IMR-90 (cell line): ENCODE measurements at regions not wholly inside any gene's neighbourhood (a gene's known extent, or its start where the extent isn't known, plus 50 kb on each side); places are given as distances from the start of the nearest gene placed in this dataset.

Source experiments
- ATAC-seq: fragments of 200-7000 bp; cut with Tn5 transposase; 2 replicates; pipeline ENCODE4 v1.9.1; 2020; ENCODE audit warnings: low read depth, mild to moderate bottlenecking, moderate library complexity
- BruUV-seq: library from RNA; stranded (reverse); fragments of 400-500 nt; replicated peaks from 2 replicates; lab custom pipeline; 2021; lab: Mats Ljungman, UMichigan
- CTCF ChIA-PET: fragments of 300-600 bp; formaldehyde crosslinking; extraction: SDS; loops from one replicate; lab custom pipeline; 2021; ENCODE audit warnings: antibody characterized with exemption; lab: Yijun Ruan, JAX
- POLR2A ChIA-PET: fragments of 300-600 bp; sonication (Branson Sonifier 250); formaldehyde crosslinking; loops from one replicate; lab custom pipeline; 2022; ENCODE audit warnings: antibody characterized with exemption; ENCODE audit not compliant: unreplicated experiment; lab: Charles Lee
- DNase-seq: peaks from one replicate; pipeline ENCODE4 v3.0.0; 2013
- H2AFZ ChIP-seq: replicated peaks from 2 replicates; pipeline ENCODE3; 2013; ENCODE audit warnings: low read length, mild to moderate bottlenecking; ENCODE audit not compliant: poor library complexity
- H2AK5ac ChIP-seq: 2 replicates; pipeline ENCODE4 v1.6.1; 2013; ENCODE audit warnings: low read depth, low read length, inconsistent platforms
- H2AK9ac ChIP-seq: replicated peaks from 2 replicates; pipeline ENCODE3; 2013; ENCODE audit warnings: mild to moderate bottlenecking, low read depth, low read length, moderate library complexity; ENCODE audit not compliant: poor library complexity
- H2BK120ac ChIP-seq: 2 replicates; pipeline ENCODE4 v1.6.1; 2013; ENCODE audit warnings: low read depth, low read length, inconsistent platforms
- H2BK15ac ChIP-seq: 3 replicates; pipeline ENCODE4 v1.6.1; 2013; ENCODE audit warnings: low read depth, low read length, inconsistent platforms
- H2BK20ac ChIP-seq: 2 replicates; pipeline ENCODE4 v1.6.1; 2013; ENCODE audit warnings: low read depth, mild to moderate bottlenecking, inconsistent platforms, low read length, moderate library complexity
- H2BK5ac ChIP-seq: 2 replicates; pipeline ENCODE4 v1.6.1; 2013; ENCODE audit warnings: mild to moderate bottlenecking, low read depth, low read length, inconsistent platforms; ENCODE audit not compliant: poor library complexity, severe bottlenecking
- H3K14ac ChIP-seq: replicated peaks from 2 replicates; pipeline ENCODE4 v1.6.1; 2013; ENCODE audit warnings: low read depth, low read length, inconsistent platforms
- H3K18ac ChIP-seq: 2 replicates; pipeline ENCODE4 v1.6.1; 2013; ENCODE audit warnings: low read depth, low read length, control low read depth
- H3K23ac ChIP-seq: 2 replicates; pipeline ENCODE4 v1.6.1; 2013; ENCODE audit warnings: low read depth, low read length, inconsistent platforms
- H3K27ac ChIP-seq: 2 replicates; pipeline ENCODE4 v1.5.1; 2013; ENCODE audit warnings: mild to moderate bottlenecking, control low read depth, low read length; ENCODE audit not compliant: insufficient read depth
- H3K27me3 ChIP-seq: 2 replicates; pipeline ENCODE4 v1.6.1; 2013; ENCODE audit warnings: low read length; ENCODE audit not compliant: control insufficient read depth, insufficient read depth
- H3K36me3 ChIP-seq: 2 replicates; pipeline ENCODE4 v1.6.1; 2013; ENCODE audit warnings: low read length, mixed read lengths; ENCODE audit not compliant: control insufficient read depth, insufficient read depth
- H3K4ac ChIP-seq: 2 replicates; pipeline ENCODE4 v1.6.1; 2013; ENCODE audit warnings: low read depth, low read length, inconsistent platforms
- H3K4me1 ChIP-seq: 2 replicates; pipeline ENCODE4 v1.6.1; 2013; ENCODE audit warnings: low read length, mixed read lengths; ENCODE audit not compliant: control insufficient read depth, insufficient read depth
- H3K4me2 ChIP-seq: 2 replicates; pipeline ENCODE4 v1.6.1; 2013; ENCODE audit warnings: low read depth, mild to moderate bottlenecking, control low read depth, low read length, moderate library complexity
- H3K4me3 ChIP-seq: 2 replicates; pipeline ENCODE4 v1.5.1; 2013; ENCODE audit warnings: low read depth, mild to moderate bottlenecking, control low read depth, low read length, moderate library complexity; ENCODE audit not compliant: insufficient read depth
- H3K56ac ChIP-seq: 2 replicates; pipeline ENCODE4 v1.6.1; 2013; ENCODE audit warnings: low read length, inconsistent platforms; ENCODE audit not compliant: insufficient read depth; ENCODE audit errors: extremely low read depth
- H3K79me1 ChIP-seq, 2 experiments: 2 replicates each; pipeline ENCODE4 v1.6.1; 2013; ENCODE audit warnings: low read length in 2 of 2, inconsistent platforms in 1 of 2, low read depth in 1 of 2
- H3K9ac ChIP-seq: 2 replicates; pipeline ENCODE4 v1.6.1; 2013; ENCODE audit warnings: low read depth, low read length, control low read depth
- H3K9me1 ChIP-seq: 2 replicates; pipeline ENCODE4 v1.6.1; 2013; ENCODE audit warnings: low read length, inconsistent platforms; ENCODE audit not compliant: insufficient read depth
- H3K9me3 ChIP-seq: 2 replicates; pipeline ENCODE4 v1.6.1; 2013; ENCODE audit warnings: low read length; ENCODE audit not compliant: control insufficient read depth, insufficient read depth
- H4K20me1 ChIP-seq: 2 replicates; pipeline ENCODE4 v1.6.1; 2013; ENCODE audit warnings: low read length, inconsistent platforms; ENCODE audit not compliant: insufficient read depth
- H4K5ac ChIP-seq: 2 replicates; pipeline ENCODE4 v1.6.1; 2013; ENCODE audit warnings: mild to moderate bottlenecking, low read depth, low read length, control low read depth
- H4K8ac ChIP-seq, 2 experiments: 2 replicates each; pipeline ENCODE4 v1.6.1; 2013; ENCODE audit warnings: low read depth in 2 of 2, low read length in 2 of 2, control low read depth in 1 of 2, inconsistent platforms in 1 of 2
- H4K91ac ChIP-seq: 2 replicates; pipeline ENCODE4 v1.6.1; 2013; ENCODE audit warnings: low read depth, low read length, inconsistent platforms; ENCODE audit not compliant: insufficient read depth
- CEBPB ChIP-seq: IDR thresholded peaks from 2 replicates; pipeline ENCODE4 v1.6.1; 2012; ENCODE audit warnings: low read depth, low read length, improper control_type of control experiment
- CHD1 ChIP-seq: IDR thresholded peaks from 2 replicates; pipeline ENCODE4 v1.6.1; 2012; ENCODE audit warnings: low read depth, low read length, improper control_type of control experiment
- ELK1 ChIP-seq: fragments of 150-350 bp; IDR thresholded peaks from 2 replicates; pipeline ENCODE4 v1.6.1; 2016; ENCODE audit warnings: low read depth, mild to moderate bottlenecking, low read length, moderate library complexity, borderline replicate concordance
- FOS ChIP-seq: fragments of 150-350 bp; IDR thresholded peaks from 2 replicates; pipeline ENCODE4 v1.6.1; 2016; ENCODE audit warnings: low read depth, low read length
- MAZ ChIP-seq: IDR thresholded peaks from 2 replicates; pipeline ENCODE4 v1.6.1; 2012; ENCODE audit warnings: low read depth, mild to moderate bottlenecking, low read length, improper control_type of control experiment, moderate library complexity, borderline replicate concordance
- MXI1 ChIP-seq: IDR thresholded peaks from 2 replicates; pipeline ENCODE4 v1.6.1; 2012; ENCODE audit warnings: low read depth, mild to moderate bottlenecking, low read length, moderate library complexity, borderline replicate concordance
- RCOR1 ChIP-seq: IDR thresholded peaks from 2 replicates; pipeline ENCODE4 v1.6.1; 2012; ENCODE audit warnings: mild to moderate bottlenecking, low read length, improper control_type of control experiment; ENCODE audit not compliant: insufficient replicate concordance
- RFX5 ChIP-seq: IDR thresholded peaks from 2 replicates; pipeline ENCODE4 v1.8.0; 2012; ENCODE audit warnings: low read depth, mild to moderate bottlenecking, low read length, moderate library complexity
- WGBS, 2 experiments: methylation state at CpG; one replicate each; pipeline versions ENCODE4 v1.1.5 to v1.1.7; 2013; ENCODE audit warnings: missing lambda C conversion rate in 2 of 2; ENCODE audit not compliant: insufficient read length in 1 of 2; ENCODE audit errors: extremely low coverage in 2 of 2; 5-methylcytosine and 5-hydroxymethylcytosine counted together
- dilution Hi-C: fragments of 300-500 bp; cut with HindIII; formaldehyde crosslinking; loops from one replicate; pipeline ENCODE4 v1.14.3; 2018; ENCODE audit warnings: low sequenced_read_pairs; ENCODE audit not compliant: unreplicated experiment
- in situ Hi-C: fragments of 300-500 bp; cut with MboI; formaldehyde crosslinking; loops from 3 replicates; pipeline ENCODE4 v1.14.3; 2019; ENCODE audit warnings: low sequenced_read_pairs, inconsistent platforms, mixed read lengths
- intact Hi-C: fragments of 100-400 bp; cut with micrococcal nuclease; formaldehyde crosslinking; loops from 2 replicates; pipeline ENCODE4 v1.10.0; 2022

- Histone ChIP-seq H3K27ac (no peak overlapping the region), H4K5ac (no peak overlapping the region), H3K14ac (no peak overlapping the region), H3K56ac (no peak overlapping the region), H4K8ac (no peak overlapping the region), H3K4me1 (no peaks in the 10 kb centered on the region), H4K91ac (no peak overlapping the region), H2AK5ac (no peak overlapping the region), H3K4me3 (no peak overlapping the region), H3K79me1 (no peaks in the 10 kb centered on the region), H3K4ac (no peak overlapping the region), H2BK20ac (no peak overlapping the region), H2BK120ac (no peak overlapping the region), H3K27me3 (no peaks in the 10 kb centered on the region), H2BK15ac (no peak overlapping the region), H3K9me3 (peaks cover 18% of the 10 kb centered on the region), H4K20me1 (no peaks in the 10 kb centered on the region), H2AK9ac (no peak overlapping the region), H3K9ac (no peak overlapping the region), H3K4me2 (no peak overlapping the region), H3K18ac (no peak overlapping the region), H3K36me3 (no peaks in the 10 kb centered on the region), H3K9me1 (no peaks in the 10 kb centered on the region), H2AFZ (no peak overlapping the region), H2BK5ac (no peak overlapping the region), H3K23ac (no peak overlapping the region)
- DNase-seq (no peak), ATAC-seq (no peak)
- intact Hi-C loops (no loop called here), dilution Hi-C loops (no loop called here), in situ Hi-C loops (no loop called here)
- ChIA-PET CTCF (no interaction called here), POLR2A (no interaction called here)
- WGBS, 2 experiments = no CpG with 5 or more reads among the region's 7 CpGs
- BruUV-seq = no TSS peak
- TF ChIP-seq MXI1 (no peak), ELK1 (no peak), MAZ (no peak), FOS (no peak), CHD1 (no peak), CEBPB (no peak), RCOR1 (no peak), RFX5 (no peak)
These were observed 419.9 kb downstream of the HAPSTR1 start for GRCh38 chr16:9511389-9511788.
